ENCODE measurements at regions not wholly inside any gene's neighbourhood (a gene's known extent, or its start where the extent isn't known, plus 50 kb on each side); places are given as distances from the start of the nearest gene placed in this dataset.

DNA sequence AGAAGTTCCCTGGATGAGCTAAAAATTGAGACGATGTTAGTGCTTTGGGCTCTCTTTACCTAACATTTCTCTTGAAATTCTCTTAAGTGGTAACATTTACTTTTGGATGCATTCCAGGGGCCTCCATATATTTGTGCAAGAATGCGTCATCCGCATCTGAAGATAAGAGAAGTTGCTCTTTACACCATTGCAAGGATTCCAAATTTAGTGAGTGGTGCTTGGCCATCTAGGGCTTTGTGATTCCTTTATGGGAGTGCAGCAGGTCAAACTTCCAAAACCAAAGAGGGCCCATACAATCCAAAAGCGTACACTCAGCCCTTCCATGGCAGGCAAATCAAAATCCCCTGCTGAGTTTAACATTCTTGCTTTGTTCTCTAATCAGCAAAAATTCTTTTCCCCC lies 102.0 kb upstream of the DMAC1 start (continued):
- TF ChIP-seq, protein P1, sequence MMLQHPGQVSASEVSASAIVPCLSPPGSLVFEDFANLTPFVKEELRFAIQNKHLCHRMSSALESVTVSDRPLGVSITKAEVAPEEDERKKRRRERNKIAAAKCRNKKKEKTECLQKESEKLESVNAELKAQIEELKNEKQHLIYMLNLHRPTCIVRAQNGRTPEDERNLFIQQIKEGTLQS (IDR thresholded peaks at IDR 0.05; ENCODE audit: insufficient read depth, low read depth, low read length) = no peak
- TF ChIP-seq SP2 (IDR thresholded peaks at IDR 0.05; ENCODE audit: low read length) = no peak
